HG03039 (cell line): ENCODE measurements at regions not wholly inside any gene's neighbourhood (a gene's known extent, or its start where the extent isn't known, plus 50 kb on each side); places are given as distances from the start of the nearest gene placed in this dataset.

Experiments
- ATAC-seq: cut with Tn5 transposase; IDR thresholded peaks from one replicate; pipeline ENCODE4 v1.9.1; 2021; ENCODE audit warnings: mild to moderate bottlenecking, moderate library complexity; ENCODE audit not compliant: unreplicated experiment

GRCh38 chr1:79852004-79852403 lies 845.5 kb upstream of the ADGRL4 start:
- no peak for ATAC-seq

DNA sequence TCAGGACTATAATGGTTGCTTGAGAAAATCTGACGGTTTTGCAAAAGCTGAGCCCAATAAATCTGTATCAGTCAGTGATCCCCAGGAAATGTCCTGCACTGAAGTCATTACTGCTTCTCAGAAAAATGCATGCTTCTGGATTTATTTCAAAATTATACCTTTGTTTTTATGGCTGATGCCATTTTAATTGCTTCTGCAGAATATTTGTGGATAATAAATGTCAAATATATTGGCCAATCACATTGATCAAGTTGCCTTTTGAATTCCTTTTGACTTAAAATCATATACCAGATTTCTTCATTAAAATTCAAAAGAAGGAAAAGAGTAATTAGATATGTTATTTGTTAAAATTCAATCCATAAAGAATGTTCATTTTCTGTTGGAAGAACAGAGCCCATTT lies 842.9 kb upstream of the ADGRL4 start:
- no peak for ATAC-seq

- ATAC-seq: no peak
Observed at GRCh38 chr1:79848316-79848715, 841.8 kb upstream of the ADGRL4 start.

DNA sequence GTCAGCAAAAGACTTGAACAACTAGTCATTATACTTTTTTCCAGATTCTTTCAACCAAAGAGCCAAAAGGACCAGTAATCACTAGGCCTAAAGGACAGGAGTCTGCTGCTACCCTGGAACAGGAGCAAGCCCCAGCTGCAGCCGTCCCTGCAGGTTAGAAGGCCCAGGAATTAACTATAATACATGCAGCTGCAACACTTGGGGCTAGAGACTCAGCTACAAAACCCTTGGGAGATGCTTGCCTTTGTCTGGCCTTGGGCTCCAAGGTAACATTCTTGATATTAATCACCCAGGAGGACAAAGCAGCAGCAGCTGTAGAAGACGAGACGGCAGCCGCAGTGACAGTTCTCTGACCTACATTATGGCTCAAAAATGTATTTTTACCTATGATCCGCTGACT lies 841.2 kb upstream of the ADGRL4 start:
- ATAC-seq: no peak

- no peak for ATAC-seq
Observed at GRCh38 chr1:79845936-79846335, 839.4 kb upstream of the ADGRL4 start.

GRCh38 chr1:79842811-79843210 lies 836.3 kb upstream of the ADGRL4 start:
- ATAC-seq: no peak

DNA sequence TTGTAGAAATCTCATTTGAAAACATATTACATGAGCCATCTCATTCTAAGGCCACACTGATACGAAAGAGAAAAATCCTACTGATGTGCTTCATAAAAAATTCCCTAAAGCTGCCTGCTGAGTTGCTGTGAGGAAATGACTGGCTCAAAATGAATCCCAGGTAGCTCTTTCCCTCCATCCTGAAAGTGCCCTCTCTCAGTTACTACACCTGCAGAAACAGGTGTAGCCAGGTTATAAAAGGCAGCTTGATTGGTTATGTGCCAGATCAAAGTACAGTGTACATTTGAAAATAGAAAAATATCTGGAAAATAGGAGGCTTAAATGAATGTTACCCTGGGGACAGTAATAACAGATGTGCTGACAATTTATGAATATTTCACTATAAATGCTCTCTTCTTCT lies 833.4 kb upstream of the ADGRL4 start:
- no peak for ATAC-seq

GRCh38 chr1:79827446-79827845 lies 820.9 kb upstream of the ADGRL4 start:
- ATAC-seq: no peak

GRCh38 chr1:79825551-79825950 lies 819.0 kb upstream of the ADGRL4 start:
- ATAC-seq: no peak

GRCh38 chr1:79822053-79822452 lies 815.5 kb upstream of the ADGRL4 start:
- ATAC-seq: no peak

- ATAC-seq: no peak
Observed at GRCh38 chr1:79819140-79819539, 812.6 kb upstream of the ADGRL4 start.

DNA sequence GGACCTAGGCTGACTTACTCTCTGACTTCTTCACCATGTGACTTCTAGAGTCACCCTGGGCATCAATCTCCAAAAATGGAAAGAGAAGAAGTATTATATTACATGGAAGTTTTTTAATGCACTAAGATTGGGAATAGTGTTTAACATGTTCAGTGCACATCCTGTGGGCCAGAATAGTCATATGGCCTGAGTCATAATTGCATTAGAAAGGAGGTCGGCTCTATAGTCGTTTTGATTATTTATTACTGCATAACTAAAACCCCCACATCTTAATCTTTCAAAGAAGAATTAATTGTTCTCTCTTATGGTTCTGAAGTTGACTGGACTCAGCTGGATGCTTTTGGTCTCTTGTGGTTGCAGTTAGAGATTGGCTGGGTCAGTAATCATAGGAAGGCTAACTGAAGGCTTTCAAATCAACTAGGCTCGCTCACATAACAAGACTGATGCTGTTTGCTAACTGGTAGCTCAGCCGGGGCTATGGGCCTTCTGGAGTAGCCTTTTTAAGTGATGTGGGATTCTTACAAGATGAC lies 810.6 kb upstream of the ADGRL4 start:
- no peak for ATAC-seq

DNA sequence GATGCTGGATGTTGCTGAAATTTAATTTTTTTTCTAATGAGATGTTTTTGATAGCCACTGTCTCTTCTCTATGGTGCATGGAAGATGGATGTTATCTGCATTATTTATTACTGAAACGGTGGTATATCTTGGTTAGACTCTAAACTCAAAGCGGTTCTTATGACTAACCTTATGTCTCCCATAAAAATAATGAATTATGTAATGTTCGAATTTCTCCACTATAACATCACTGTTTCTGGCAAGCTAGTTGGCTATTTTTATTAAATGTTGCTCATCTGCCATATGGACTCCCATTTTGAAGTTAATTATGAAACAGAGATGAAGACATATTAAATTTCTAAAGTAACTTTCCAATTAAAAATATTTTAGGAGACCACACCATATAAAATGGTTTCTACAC lies 808.6 kb upstream of the ADGRL4 start:
- ATAC-seq: no peak

GRCh38 chr1:79811173-79811572 lies 804.6 kb upstream of the ADGRL4 start:
- ATAC-seq: no peak

DNA sequence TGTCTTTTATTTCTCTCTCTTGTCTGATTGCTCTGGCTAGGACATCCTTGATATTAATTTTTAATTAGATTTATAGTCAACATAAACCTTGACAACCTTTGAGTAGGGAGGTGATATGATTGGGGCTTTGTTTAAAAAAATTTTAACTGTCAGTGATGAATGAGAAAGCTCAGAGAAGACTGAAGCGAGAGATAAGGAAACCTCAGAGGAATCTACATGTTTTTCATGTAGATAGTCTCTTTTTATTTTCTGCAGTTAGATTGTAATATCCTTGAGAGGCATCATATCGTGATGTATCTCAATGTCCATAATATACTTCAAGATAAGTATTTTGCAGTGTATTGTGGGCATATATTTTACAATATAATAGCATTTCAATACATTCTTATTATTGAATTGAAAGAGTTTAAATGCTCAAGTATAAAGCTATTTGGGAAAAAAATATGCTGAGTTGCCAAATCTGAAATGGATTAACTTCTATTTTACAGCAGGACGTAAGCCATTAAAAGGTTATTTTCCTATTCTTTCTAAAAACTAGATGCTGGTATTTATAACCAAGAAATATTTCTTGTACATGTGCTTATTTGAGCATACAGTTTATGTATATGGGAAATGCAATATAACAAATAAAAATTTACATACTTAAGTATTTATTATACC lies 802.4 kb upstream of the ADGRL4 start:
- ATAC-seq: no peak

DNA sequence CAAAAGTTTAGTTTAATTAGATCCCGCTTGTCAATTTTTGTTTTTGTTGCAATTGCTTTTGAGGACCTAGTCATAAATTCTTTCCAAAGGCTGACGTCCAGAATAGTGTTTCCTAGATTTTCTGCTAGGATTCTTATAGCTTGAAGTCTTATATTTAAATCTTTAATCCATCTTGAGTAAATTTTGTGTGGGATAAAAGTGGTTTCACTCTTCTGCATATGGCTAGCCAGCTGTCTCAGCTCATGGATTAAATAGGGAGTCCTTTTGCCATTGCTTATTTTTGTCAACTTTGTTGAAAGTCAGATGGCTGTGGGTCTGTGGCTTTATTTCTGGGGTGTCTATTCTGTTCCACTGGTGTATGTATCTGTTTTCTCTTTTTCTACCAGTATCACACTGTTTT lies 801.3 kb upstream of the ADGRL4 start:
- no peak for ATAC-seq

- ATAC-seq: no peak
Observed at GRCh38 chr1:79797487-79797886, 791.0 kb upstream of the ADGRL4 start.

DNA sequence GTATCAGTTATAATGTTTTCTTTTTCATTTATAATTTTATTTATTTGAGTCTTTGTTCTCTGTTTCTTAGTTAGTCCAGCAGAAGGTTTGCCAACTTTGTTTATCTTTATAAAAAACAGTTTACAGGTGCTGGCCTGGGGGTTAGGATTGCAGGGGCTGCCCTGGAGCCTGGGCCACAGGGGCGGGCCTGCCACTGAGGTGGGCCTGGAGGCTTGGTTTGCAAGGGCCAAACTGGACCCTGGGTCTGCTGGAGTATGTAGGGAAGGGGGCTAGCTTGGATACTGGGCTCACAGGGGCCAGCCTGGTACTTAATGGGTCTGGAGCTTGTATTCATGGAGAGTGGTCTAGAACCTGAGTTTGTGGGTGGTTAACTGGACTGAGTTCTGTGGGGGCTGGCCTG lies 789.9 kb upstream of the ADGRL4 start:
- no peak for ATAC-seq

GRCh38 chr1:79792219-79792930 lies 785.8 kb upstream of the ADGRL4 start:
- no peak for ATAC-seq

- no peak for ATAC-seq
Observed at GRCh38 chr1:79791488-79792218, 785.1 kb upstream of the ADGRL4 start.

DNA sequence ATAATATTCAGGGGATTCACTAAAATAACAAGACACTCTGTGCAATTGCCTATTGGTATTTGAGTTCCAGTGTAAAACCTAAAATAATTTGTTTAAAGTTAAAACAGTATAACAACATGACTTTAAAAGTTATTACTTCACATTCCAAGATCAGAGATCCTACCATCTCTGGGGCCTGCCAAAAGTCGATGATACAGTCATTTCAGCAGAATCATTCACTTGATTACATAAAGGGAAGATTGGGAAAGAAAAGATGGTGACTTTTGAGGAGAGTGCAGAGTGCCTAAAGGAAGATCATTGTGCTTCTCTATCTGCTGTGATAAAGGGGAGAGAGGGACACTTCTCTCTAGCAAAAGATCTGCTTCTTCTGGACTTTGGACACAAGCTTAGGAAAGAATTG lies 784.4 kb upstream of the ADGRL4 start:
- no peak for ATAC-seq

DNA sequence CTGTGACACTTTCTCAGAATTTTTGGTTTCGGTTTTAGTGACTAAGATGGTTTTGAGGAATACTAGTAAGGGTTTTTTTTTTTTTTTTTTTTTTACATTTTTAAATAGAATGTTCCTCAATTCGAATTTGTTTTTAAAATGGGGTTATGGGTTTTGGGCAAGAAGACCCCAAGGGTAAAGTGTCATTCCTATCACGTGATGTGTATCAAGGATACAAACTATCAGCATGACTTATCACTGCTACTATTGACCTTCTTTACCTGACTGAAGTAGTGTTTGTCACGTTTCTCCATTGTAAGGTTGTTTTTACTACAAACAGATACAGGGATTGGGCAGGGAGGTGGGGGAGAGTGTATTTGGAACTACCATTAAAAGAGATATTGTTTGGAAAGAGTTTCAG lies 781.1 kb upstream of the ADGRL4 start:
- no peak for ATAC-seq
